ENCODE measurements at regions not wholly inside any gene's neighbourhood (a gene's known extent, or its start where the extent isn't known, plus 50 kb on each side); places are given as distances from the start of the nearest gene placed in this dataset.

DNA sequence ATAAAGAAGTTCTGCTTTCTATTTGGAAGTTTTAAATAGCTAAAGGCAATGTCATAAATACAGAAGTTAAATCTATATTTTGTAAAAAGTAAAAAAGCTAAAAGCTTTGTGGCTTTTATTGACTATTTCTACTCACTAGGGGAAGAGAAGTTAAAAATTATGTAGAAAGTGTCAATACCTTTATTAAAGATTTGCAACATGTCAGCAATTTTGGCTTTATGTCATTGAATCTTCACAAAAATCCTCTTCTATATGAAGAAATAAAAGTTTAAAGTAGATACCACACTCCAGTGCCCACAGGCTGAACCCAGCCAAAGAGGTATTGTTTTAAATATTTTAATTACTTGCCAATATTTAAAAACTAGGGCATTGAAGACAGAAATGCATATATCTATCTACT lies 160.6 kb upstream of the HSF2 start:
- Mint-ChIP-seq H3K4me3 (no peak overlapping the region), H3K9me3 (peaks cover 10% of the 10 kb centered on the region), H3K27ac (no peak overlapping the region), H3K4me1 (no peaks in the 10 kb centered on the region), H3K36me3 (ENCODE audit: low read depth) (peaks cover 6% of the 10 kb centered on the region), H3K27me3 (ENCODE audit: low read depth) (no peaks in the 10 kb centered on the region)
- no peak for TF ChIP-seq CTCF (IDR thresholded peaks at IDR 0.05; ENCODE audit: unreplicated experiment in 3 of 3)

GRCh38 chr6:122246906-122247658 lies 152.4 kb upstream of the HSF2 start:
- peaks cover 6% of the 10 kb centered on the region for H3K36me3 Mint-ChIP-seq (ENCODE audit: low read depth)
- H3K27ac Mint-ChIP-seq, result no peak overlapping the region
- no peak overlapping the region for H3K4me3 Mint-ChIP-seq
- H3K4me1 Mint-ChIP-seq, result no peaks in the 10 kb centered on the region
- TF ChIP-seq CTCF (IDR thresholded peaks at IDR 0.05; ENCODE audit: unreplicated experiment in 3 of 3), result no peak
- no peaks in the 10 kb centered on the region for H3K27me3 Mint-ChIP-seq (ENCODE audit: low read depth)
- peaks cover 14% of the 10 kb centered on the region for H3K9me3 Mint-ChIP-seq

- Mint-ChIP-seq H3K9me3 (peaks cover 11% of the 10 kb centered on the region), H3K36me3 (ENCODE audit: low read depth) (peaks cover 6% of the 10 kb centered on the region), H3K27ac (no peak overlapping the region), H3K4me1 (no peaks in the 10 kb centered on the region), H3K4me3 (no peak overlapping the region), H3K27me3 (ENCODE audit: low read depth) (no peaks in the 10 kb centered on the region)
- no peak for TF ChIP-seq CTCF (IDR thresholded peaks at IDR 0.05; ENCODE audit: unreplicated experiment in 3 of 3)
Measured at GRCh38 chr6:122248001-122248669, 151.3 kb upstream of the HSF2 start.

GRCh38 chr6:122248844-122249243 lies 150.6 kb upstream of the HSF2 start:
- Mint-ChIP-seq H3K4me3 (no peak overlapping the region), H3K27ac (no peak overlapping the region), H3K4me1 (no peaks in the 10 kb centered on the region), H3K9me3 (peaks cover 4% of the 10 kb centered on the region), H3K27me3 (ENCODE audit: low read depth) (no peaks in the 10 kb centered on the region), H3K36me3 (ENCODE audit: low read depth) (no peaks in the 10 kb centered on the region)
- TF ChIP-seq CTCF (IDR thresholded peaks at IDR 0.05; ENCODE audit: unreplicated experiment in 3 of 3), result no peak

- Mint-ChIP-seq H3K9me3 (no peaks in the 10 kb centered on the region), H3K27me3 (ENCODE audit: low read depth) (no peaks in the 10 kb centered on the region), H3K27ac (no peak overlapping the region), H3K4me1 (no peaks in the 10 kb centered on the region), H3K36me3 (ENCODE audit: low read depth) (no peaks in the 10 kb centered on the region), H3K4me3 (no peak overlapping the region)
- TF ChIP-seq CTCF (IDR thresholded peaks at IDR 0.05; ENCODE audit: unreplicated experiment in 3 of 3), result no peak
Measured at GRCh38 chr6:122258839-122259238, 140.6 kb upstream of the HSF2 start.

GRCh38 chr6:122264557-122264956 lies 134.9 kb upstream of the HSF2 start:
- Mint-ChIP-seq H3K4me1 (no peaks in the 10 kb centered on the region), H3K4me3 (no peak overlapping the region), H3K9me3 (peaks cover 3% of the 10 kb centered on the region), H3K27me3 (ENCODE audit: low read depth) (peaks cover 6% of the 10 kb centered on the region), H3K27ac (no peak overlapping the region), H3K36me3 (ENCODE audit: low read depth) (no peaks in the 10 kb centered on the region)
- no peak for TF ChIP-seq CTCF (IDR thresholded peaks at IDR 0.05; ENCODE audit: unreplicated experiment in 3 of 3)

All from nephron (organoid).